ENCODE measurements at regions not wholly inside any gene's neighbourhood (a gene's known extent, or its start where the extent isn't known, plus 50 kb on each side); places are given as distances from the start of the nearest gene placed in this dataset.
A peak's percentile ranks its signal among the peaks of the same experiment; 100 is the strongest.

- DNase-seq (ENCODE audit: low read depth in 3 of 3): no peak
Measured at GRCh38 chr10:45197816-45198485, 117.5 kb downstream of the OR13A1 start.

DNA sequence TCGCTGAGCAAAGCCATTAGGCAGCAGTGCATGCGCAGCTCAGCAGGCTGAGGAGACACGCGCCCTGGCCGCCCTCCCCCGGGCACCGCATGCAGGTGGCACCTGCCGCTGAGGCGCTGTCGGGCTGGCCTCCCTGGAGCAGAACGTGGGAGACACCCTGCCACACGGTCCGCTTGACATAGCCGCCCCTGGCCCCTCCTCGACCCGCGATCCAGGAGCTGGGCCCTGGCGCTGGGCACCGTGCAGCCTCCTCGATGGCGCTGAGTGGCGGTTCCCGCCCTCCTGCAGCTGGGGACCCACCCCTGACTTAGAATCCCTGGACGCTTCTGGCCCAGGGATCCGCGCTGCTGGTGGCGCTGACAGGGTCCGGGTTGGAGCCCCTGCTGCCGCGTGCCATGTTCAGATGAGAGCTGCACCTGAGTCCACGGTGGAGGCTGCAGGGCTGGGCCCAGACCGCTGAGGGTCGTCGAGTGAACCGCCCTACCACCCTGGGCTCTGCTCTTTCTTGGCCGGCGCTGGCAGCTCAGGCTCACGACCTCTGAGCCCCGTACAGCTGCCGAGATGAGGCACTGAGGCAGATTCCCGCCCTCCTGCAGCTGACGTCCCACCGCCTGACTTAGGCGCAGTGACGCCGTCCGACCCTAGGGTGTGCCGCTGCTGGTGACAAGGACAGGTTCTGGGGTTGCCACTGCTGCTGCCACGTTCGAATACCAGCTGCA is 116.8 kb downstream of the OR13A1 start:
- DNase-seq (ENCODE audit: low read depth in 3 of 3): no peak

- DNase-seq (ENCODE audit: low read depth in 3 of 3): no peak
Measured at GRCh38 chr10:45199205-45199740, 116.1 kb downstream of the OR13A1 start.

GRCh38 chr10:45201271-45201670 is 114.1 kb downstream of the OR13A1 start:
- DNase-seq (ENCODE audit: low read depth in 3 of 3): no peak

DNA sequence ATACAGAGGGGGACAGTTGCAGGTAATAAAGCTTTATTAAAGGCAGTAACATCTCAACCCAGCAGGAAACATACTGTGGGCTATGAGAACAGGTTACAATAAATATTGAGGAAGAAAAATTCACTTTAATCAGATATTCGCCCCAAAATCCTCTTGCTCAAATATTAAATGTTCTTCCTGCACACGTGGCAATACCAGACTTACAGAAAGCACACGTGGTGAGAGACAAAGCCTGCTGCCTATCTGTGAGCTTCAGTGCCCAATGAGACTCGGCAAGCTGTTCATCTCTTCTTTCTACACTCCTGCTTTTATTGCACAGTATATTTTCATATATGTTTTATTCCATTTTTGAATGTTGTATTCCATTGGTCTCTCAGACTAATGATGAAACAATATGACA is 113.2 kb downstream of the OR13A1 start:
- DNase-seq (ENCODE audit: low read depth in 3 of 3): no peak

DNA sequence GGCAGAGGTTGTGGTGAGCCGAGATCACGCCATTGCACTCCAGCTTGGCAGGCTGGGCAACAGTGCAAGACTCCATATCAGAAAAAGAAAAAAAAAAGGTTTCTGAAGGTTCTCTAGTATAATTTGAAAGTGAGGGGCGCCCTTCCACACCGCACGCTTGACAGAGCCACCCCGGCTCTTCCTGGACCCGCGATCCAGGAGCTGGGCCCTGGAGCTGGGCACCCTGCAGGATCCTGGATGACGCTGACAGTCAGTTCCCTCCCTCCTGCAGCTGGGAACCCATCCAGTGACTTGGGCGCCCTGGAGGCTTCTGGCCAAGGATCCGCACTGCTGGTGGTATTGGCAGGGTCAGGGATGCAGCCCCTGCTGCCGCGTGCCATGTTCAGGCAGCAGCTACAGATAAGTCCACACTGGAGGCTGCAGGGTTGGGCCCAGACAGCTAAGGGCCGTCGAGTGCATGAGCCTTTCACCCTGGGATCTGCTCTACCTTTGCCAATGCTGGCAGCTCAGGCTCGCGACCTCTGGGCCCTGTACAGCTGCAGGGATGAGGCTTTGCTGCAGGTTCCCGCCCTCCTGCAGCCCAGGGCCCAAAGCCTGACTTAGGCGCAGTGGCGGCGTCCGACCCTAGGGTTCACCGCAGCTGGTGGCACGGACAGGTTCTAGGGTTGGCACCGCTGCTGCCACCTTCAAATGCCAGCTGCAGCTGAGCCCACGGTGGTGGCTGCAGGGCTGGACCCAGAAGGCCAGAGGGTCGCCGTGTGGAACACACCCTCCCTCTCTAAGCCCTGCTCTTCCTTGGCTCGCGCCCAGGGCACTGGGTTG is 110.2 kb downstream of the OR13A1 start:
- no peak for DNase-seq (ENCODE audit: low read depth in 3 of 3)

DNA sequence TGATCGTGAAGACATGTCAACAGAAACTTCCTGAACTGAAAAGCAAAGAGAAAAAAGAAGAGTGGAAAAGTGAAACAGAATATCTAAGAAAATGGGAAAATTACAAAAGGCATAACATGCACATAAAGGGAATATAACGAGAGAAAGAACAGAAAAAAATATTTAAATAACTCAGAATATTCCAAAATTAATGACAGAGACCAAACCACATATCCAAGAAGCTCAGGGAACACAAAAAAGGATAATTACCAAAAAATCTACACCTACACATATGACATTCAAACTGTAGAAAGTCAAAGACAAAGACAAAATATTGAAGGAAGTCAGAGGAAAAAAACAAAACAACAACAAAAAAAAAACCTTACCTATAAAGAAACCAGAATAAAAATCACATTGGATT is 105.5 kb downstream of the OR13A1 start:
- no peak for DNase-seq (ENCODE audit: low read depth in 3 of 3)

- DNase-seq (ENCODE audit: low read depth in 3 of 3): no peak
Measured at GRCh38 chr10:45211576-45211975, 103.8 kb downstream of the OR13A1 start.

DNA sequence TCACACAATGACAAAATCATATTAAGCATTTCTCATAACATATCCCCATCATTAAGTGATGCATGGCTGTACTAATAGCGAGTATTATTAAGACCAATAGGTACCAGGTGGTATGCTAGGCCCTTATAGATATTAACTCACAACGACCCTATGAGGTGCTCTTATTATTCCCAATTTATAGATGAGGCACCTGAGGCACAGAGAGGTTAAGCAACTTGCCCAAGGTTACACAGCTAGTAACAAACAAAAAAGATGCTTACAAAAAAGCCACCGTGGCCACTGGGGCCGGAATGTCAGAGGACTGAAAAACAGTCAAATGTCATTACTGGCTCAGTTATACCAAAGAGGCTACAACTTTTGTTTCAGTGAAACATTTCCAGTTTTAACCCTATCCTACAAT is 96.0 kb downstream of the OR13A1 start:
- no peak for DNase-seq (ENCODE audit: low read depth in 3 of 3)

- DNase-seq (ENCODE audit: low read depth in 3 of 3): no peak
Measured at GRCh38 chr10:45220931-45221330, 94.5 kb downstream of the OR13A1 start.

DNA sequence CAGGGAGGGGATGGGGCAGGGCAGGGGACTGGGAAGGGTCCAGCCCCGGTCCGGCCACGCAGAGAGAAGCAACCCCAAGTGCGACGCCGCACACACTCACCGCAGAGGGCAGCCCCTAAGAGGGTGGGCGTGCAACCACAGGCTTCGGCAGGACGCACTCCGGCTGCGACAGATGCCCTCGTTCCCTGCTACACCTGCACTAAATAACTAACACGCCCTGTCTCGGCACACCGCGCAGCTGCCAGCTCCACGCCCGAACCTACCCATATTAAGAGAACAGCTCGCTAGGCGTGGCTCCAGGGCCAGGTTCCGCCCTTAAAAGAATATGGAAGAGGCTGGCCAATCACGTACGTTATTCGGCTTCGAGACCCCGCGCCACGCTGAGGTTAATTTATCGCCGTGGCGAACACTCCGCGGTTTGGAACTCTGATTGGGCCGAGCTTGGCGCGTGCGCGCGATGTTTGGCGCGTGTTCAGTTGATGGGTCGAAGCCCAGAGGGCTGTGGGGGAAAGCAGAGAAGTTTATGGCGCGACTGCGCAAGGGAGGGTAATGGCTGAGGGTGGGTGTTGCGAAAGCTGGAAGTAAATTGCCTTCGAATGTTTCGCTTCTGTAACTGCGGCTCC is 91.1 kb downstream of the OR13A1 start:
- no peak for DNase-seq (ENCODE audit: low read depth in 3 of 3)

DNA sequence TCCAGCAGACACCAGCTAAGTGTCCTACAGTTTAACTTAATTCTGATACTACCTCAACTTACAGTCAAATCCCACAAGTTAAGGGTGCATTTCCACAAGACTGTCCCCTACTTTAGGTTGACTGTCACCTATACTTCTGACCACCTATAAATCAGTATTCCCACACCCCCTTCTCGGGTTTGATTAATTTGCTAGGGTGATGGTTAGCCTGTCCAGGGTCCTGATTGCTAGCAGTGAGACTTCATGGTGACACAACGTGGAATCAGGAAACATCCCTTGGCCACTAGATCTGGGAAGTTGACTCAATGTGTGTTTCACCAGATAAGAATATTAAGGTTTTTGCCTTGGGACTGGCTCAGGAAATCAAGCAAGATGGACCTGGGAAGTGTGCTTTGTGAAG is 88.4 kb downstream of the OR13A1 start:
- no peak for DNase-seq (ENCODE audit: low read depth in 3 of 3)

GRCh38 chr10:45227456-45227855 is 88.0 kb downstream of the OR13A1 start:
- no peak for DNase-seq (ENCODE audit: low read depth in 3 of 3)

DNA sequence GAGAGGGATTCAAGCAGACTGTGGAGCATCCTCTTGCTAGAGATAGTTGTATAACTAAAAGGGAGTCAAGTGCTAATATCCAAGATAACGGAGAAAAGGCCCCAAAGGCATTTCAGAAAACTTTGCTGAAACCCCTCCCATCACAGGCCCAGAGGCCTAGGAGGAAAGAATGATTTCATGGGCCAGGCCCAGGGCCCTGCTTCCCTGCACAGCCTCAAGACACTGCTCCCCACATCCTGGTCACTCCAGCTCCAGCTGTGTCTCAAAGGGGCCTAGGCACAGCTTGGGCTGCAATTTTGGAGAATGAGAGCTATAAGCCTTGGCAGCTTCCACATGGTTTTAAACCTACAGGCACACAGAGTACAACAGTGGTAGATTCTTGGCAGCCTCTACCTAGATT is 85.6 kb downstream of the OR13A1 start:
- no peak for DNase-seq (ENCODE audit: low read depth in 3 of 3)

- DNase-seq (ENCODE audit: low read depth in 3 of 3): peak; percentile 8 to 69 (median 55)
Measured at GRCh38 chr10:45235260-45235769, 80.1 kb downstream of the OR13A1 start.

DNA sequence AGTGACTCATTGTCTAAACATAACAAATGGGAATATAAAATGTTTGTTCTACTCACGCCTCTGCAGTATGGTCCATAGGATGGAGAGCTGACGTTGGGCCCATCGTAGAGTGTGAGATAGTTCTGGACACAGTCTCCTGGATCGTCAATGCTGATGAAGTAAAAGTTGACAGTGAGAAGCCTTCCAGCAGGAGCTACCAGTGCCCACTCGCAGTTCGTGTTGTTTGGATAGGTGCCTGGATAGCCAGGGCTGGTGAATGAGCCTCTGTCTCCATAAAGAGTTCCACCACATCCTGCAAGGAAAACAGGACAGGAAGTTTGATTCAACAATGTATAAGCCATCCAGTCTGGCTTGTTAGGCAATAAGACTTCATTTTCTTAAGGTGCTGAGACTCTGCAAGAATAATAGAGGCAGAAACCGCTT is 79.6 kb downstream of the OR13A1 start:
- DNase-seq (ENCODE audit: low read depth in 3 of 3): no peak

GRCh38 chr10:45238896-45239295 is 76.5 kb downstream of the OR13A1 start:
- DNase-seq (ENCODE audit: low read depth in 3 of 3): no peak

DNA sequence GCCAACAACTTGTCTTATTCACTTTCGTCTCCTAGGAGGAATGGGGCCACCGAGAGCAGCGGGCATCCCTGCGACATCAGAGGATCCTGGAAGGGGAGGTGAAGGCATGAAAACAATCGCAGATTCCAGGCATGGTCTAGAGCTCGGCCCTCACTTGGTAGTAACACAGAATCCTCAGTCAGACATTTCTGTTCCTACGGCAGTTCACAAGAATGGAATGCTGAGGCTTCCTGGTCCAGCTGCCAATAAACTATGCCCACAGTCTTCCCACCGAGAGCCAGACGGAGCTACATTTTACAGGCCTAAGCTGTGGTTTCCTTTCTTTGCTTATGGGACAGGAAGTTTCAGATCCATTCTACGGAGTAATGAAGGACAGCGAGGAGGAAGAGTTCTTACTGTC is 75.8 kb downstream of the OR13A1 start:
- no peak for DNase-seq (ENCODE audit: low read depth in 3 of 3)

- no peak for DNase-seq (ENCODE audit: low read depth in 3 of 3)
Measured at GRCh38 chr10:45241865-45242520, 73.4 kb downstream of the OR13A1 start.

GRCh38 chr10:45243261-45243660 is 72.1 kb downstream of the OR13A1 start:
- DNase-seq (ENCODE audit: low read depth in 3 of 3): no peak

- no peak for DNase-seq (ENCODE audit: low read depth in 3 of 3)
Measured at GRCh38 chr10:45246522-45246921, 68.9 kb downstream of the OR13A1 start.

All from stimulated activated CD4-positive, alpha-beta T cell treated with anti-CD3 and anti-CD28 coated beads, TNF-alpha, amount 100 ng/mL, for 48 hours (primary cell).